ENCODE measurements at regions not wholly inside any gene's neighbourhood (a gene's known extent, or its start where the extent isn't known, plus 50 kb on each side); places are given as distances from the start of the nearest gene placed in this dataset.

DNA sequence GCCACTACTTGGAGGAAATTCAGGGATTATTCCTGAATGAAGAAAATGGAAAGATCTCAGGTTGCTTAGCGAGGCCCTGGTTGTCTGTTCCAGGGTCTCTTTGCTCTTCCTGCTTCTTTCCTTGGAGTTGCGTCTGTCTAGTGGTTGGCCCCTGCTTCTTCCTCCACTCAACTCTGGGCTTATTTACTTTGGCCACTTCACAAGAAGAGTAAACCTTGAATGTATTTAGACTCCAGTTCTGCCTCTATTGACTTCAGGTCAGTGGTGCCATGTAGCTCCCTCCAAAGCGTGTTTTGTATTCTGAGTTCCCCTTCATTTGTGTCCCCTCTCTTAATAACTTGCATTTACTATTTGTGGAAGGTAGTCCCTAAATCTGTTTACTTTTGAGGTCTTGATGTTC is 456.5 kb downstream of the UTRN start:
- DNase-seq (ENCODE audit: low read depth, low spot score) (no peak), ATAC-seq (no peak)
- ChIA-PET POLR2A (no interaction called here), CTCF (no interaction called here)
- TF ChIP-seq, protein P1, sequence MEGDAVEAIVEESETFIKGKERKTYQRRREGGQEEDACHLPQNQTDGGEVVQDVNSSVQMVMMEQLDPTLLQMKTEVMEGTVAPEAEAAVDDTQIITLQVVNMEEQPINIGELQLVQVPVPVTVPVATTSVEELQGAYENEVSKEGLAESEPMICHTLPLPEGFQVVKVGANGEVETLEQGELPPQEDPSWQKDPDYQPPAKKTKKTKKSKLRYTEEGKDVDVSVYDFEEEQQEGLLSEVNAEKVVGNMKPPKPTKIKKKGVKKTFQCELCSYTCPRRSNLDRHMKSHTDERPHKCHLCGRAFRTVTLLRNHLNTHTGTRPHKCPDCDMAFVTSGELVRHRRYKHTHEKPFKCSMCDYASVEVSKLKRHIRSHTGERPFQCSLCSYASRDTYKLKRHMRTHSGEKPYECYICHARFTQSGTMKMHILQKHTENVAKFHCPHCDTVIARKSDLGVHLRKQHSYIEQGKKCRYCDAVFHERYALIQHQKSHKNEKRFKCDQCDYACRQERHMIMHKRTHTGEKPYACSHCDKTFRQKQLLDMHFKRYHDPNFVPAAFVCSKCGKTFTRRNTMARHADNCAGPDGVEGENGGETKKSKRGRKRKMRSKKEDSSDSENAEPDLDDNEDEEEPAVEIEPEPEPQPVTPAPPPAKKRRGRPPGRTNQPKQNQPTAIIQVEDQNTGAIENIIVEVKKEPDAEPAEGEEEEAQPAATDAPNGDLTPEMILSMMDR (IDR thresholded peaks at IDR 0.05): no peak
- TF ChIP-seq, protein P2, sequence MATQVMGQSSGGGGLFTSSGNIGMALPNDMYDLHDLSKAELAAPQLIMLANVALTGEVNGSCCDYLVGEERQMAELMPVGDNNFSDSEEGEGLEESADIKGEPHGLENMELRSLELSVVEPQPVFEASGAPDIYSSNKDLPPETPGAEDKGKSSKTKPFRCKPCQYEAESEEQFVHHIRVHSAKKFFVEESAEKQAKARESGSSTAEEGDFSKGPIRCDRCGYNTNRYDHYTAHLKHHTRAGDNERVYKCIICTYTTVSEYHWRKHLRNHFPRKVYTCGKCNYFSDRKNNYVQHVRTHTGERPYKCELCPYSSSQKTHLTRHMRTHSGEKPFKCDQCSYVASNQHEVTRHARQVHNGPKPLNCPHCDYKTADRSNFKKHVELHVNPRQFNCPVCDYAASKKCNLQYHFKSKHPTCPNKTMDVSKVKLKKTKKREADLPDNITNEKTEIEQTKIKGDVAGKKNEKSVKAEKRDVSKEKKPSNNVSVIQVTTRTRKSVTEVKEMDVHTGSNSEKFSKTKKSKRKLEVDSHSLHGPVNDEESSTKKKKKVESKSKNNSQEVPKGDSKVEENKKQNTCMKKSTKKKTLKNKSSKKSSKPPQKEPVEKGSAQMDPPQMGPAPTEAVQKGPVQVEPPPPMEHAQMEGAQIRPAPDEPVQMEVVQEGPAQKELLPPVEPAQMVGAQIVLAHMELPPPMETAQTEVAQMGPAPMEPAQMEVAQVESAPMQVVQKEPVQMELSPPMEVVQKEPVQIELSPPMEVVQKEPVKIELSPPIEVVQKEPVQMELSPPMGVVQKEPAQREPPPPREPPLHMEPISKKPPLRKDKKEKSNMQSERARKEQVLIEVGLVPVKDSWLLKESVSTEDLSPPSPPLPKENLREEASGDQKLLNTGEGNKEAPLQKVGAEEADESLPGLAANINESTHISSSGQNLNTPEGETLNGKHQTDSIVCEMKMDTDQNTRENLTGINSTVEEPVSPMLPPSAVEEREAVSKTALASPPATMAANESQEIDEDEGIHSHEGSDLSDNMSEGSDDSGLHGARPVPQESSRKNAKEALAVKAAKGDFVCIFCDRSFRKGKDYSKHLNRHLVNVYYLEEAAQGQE (IDR thresholded peaks at IDR 0.05; ENCODE audit: insufficient read depth in 1 of 2, low read depth in 2 of 2, low read length in 1 of 2): no peak
- no peak for TF ChIP-seq SIN3A (IDR thresholded peaks at IDR 0.05; ENCODE audit: borderline replicate concordance, insufficient read depth, low read depth, low read length)
- no peak for TF ChIP-seq POLR2AphosphoS5 (IDR thresholded peaks at IDR 0.05; ENCODE audit: low read depth, low read length)
- no peak for TF ChIP-seq TCF7L2 (IDR thresholded peaks at IDR 0.05; ENCODE audit: low read depth, low read length)
- H3K9me3 ChIP-seq (ENCODE audit: control insufficient read depth, insufficient read depth, low read depth, low read length): no peaks in the 10 kb centered on the region
- in situ Hi-C loops (cut with HindIII; ENCODE audit: low pct_unique_long_range_greater_than_20kb, low sequenced_read_pairs) (no loop called here), intact Hi-C loops (cut with micrococcal nuclease; ENCODE audit: unreplicated experiment) (no loop called here)
- H3K27ac ChIP-seq (ENCODE audit: low read length): no peak overlapping the region
- BruUV-seq (replicated peaks): no TSS peak
- H3K4me3 ChIP-seq (ENCODE audit: low read depth in 2 of 2, low read length in 2 of 2): no peak overlapping the region
- no peaks in the 10 kb centered on the region for H3K4me1 ChIP-seq (ENCODE audit: control insufficient read depth, insufficient read depth, low read length)
- H3K36me3 ChIP-seq (ENCODE audit: control insufficient read depth, insufficient read depth, low read length): no peaks in the 10 kb centered on the region
- no peaks in the 10 kb centered on the region for H3K27me3 ChIP-seq (ENCODE audit: control insufficient read depth, insufficient read depth, low read length)

DNA sequence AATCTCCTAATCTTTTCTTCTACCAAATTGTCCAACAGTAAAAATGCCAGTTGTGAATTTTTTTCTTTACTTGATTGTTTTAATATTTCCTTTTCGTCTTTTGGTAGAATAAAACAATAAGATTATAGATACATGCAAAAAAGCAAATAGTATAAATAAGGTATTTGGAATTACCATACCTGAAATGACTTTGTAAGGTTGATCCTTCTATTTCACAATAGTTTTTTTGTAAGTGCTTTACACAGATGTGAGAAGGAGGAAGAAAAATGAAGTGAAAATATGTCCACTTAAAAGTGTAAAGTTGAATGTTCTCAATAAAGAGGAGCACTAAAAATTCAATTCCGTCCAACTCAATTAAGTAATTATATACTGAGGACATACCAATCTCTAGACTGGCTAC is 457.6 kb downstream of the UTRN start:
- POLR2A ChIA-PET: no interaction called here
- no TSS peak for BruUV-seq (replicated peaks)
- intact Hi-C loops (cut with micrococcal nuclease; ENCODE audit: unreplicated experiment): no loop called here

More for the DNA sequence above, 457.6 kb downstream of the UTRN start:
- Histone ChIP-seq H3K27ac (ENCODE audit: low read length) (no peak overlapping the region), H3K27me3 (ENCODE audit: control insufficient read depth, insufficient read depth, low read length) (no peaks in the 10 kb centered on the region), H3K36me3 (ENCODE audit: control insufficient read depth, insufficient read depth, low read length) (no peaks in the 10 kb centered on the region), H3K4me1 (ENCODE audit: control insufficient read depth, insufficient read depth, low read length) (no peaks in the 10 kb centered on the region), H3K9me3 (ENCODE audit: control insufficient read depth, insufficient read depth, low read depth, low read length) (no peaks in the 10 kb centered on the region), H3K4me3 (ENCODE audit: low read depth in 2 of 2, low read length in 2 of 2) (no peak overlapping the region)
- in situ Hi-C loops (cut with HindIII; ENCODE audit: low pct_unique_long_range_greater_than_20kb, low sequenced_read_pairs): no loop called here
- TF ChIP-seq POLR2AphosphoS5 (IDR thresholded peaks at IDR 0.05; ENCODE audit: low read depth, low read length) (no peak), SIN3A (IDR thresholded peaks at IDR 0.05; ENCODE audit: borderline replicate concordance, insufficient read depth, low read depth, low read length) (no peak), TCF7L2 (IDR thresholded peaks at IDR 0.05; ENCODE audit: low read depth, low read length) (no peak)
- TF ChIP-seq, protein P1 (IDR thresholded peaks at IDR 0.05): no peak
- TF ChIP-seq, protein P2 (IDR thresholded peaks at IDR 0.05; ENCODE audit: insufficient read depth in 1 of 2, low read depth in 2 of 2, low read length in 1 of 2): no peak
- no peak for ATAC-seq
- CTCF ChIA-PET: no interaction called here
- no peak for DNase-seq (ENCODE audit: low read depth, low spot score)
